ENCODE measurements at regions not wholly inside any gene's neighbourhood (a gene's known extent, or its start where the extent isn't known, plus 50 kb on each side); places are given as distances from the start of the nearest gene placed in this dataset.

- DNase-seq (ENCODE audit: low read depth), result no peak
Measured at GRCh38 chr14:101046071-101046470, 142.5 kb upstream of the RTL1 start.

- DNase-seq (ENCODE audit: low read depth), result no peak
Measured at GRCh38 chr14:101047326-101047725, 143.8 kb upstream of the RTL1 start.

- no peak for DNase-seq (ENCODE audit: low read depth)
Measured at GRCh38 chr14:101048766-101049165, 145.2 kb upstream of the RTL1 start.

- no peak for DNase-seq (ENCODE audit: low read depth)
Measured at GRCh38 chr14:101049511-101049910, 146.0 kb upstream of the RTL1 start.

GRCh38 chr14:101049942-101050341, 146.4 kb upstream of the RTL1 start:
- DNase-seq (ENCODE audit: low read depth), result no peak

GRCh38 chr14:101050901-101051490, 147.5 kb upstream of the RTL1 start:
- no peak for DNase-seq (ENCODE audit: low read depth)

GRCh38 chr14:101054671-101055070, 151.1 kb upstream of the RTL1 start:
- DNase-seq (ENCODE audit: low read depth), result no peak

- DNase-seq (ENCODE audit: low read depth), result no peak
Measured at GRCh38 chr14:101055106-101055662, 151.7 kb upstream of the RTL1 start.

- no peak for DNase-seq (ENCODE audit: low read depth)
Measured at GRCh38 chr14:101055776-101056374, 152.4 kb upstream of the RTL1 start.

- DNase-seq (ENCODE audit: low read depth), result no peak
Measured at GRCh38 chr14:101056446-101056845, 152.9 kb upstream of the RTL1 start.

- DNase-seq (ENCODE audit: low read depth), result no peak
Measured at GRCh38 chr14:101057394-101057793, 153.9 kb upstream of the RTL1 start.

- no peak for DNase-seq (ENCODE audit: low read depth)
Measured at GRCh38 chr14:101058571-101058970, 155.0 kb upstream of the RTL1 start.

- no peak for DNase-seq (ENCODE audit: low read depth)
Measured at GRCh38 chr14:101060171-101060601, 156.7 kb upstream of the RTL1 start.

- no peak for DNase-seq (ENCODE audit: low read depth)
Measured at GRCh38 chr14:101061411-101062064, 158.0 kb upstream of the RTL1 start.

GRCh38 chr14:101062065-101062450, 158.5 kb upstream of the RTL1 start:
- no peak for DNase-seq (ENCODE audit: low read depth)

GRCh38 chr14:101062601-101063000, 159.1 kb upstream of the RTL1 start:
- no peak for DNase-seq (ENCODE audit: low read depth)

GRCh38 chr14:101063121-101063520, 159.6 kb upstream of the RTL1 start:
- DNase-seq (ENCODE audit: low read depth), result no peak

GRCh38 chr14:101064121-101064661, 160.7 kb upstream of the RTL1 start:
- no peak for DNase-seq (ENCODE audit: low read depth)

GRCh38 chr14:101064718-101065117, 161.2 kb upstream of the RTL1 start:
- DNase-seq (ENCODE audit: low read depth), result no peak

GRCh38 chr14:101065246-101065645, 161.7 kb upstream of the RTL1 start:
- DNase-seq (ENCODE audit: low read depth), result no peak

GRCh38 chr14:101065696-101066694, 162.5 kb upstream of the RTL1 start:
- no peak for DNase-seq (ENCODE audit: low read depth)
